Body of pancreas (tissue), 4 donors: ENCODE measurements at regions not wholly inside any gene's neighbourhood (a gene's known extent, or its start where the extent isn't known, plus 50 kb on each side); places are given as distances from the start of the nearest gene placed in this dataset.

Experiments used
- CTCF ChIP-seq, 7 experiments: fragments of 450-650 bp in 4 of 7; fragments of 200-600 bp in 3 of 7; sonication (generic) in 3 of 7; IDR thresholded peaks; one replicate each; pipeline ENCODE4 v1.5.1; 2016 to 2019; ENCODE audit warnings: antibody characterized with exemption in 7 of 7
- POLR2A ChIP-seq, 3 donors: fragments of 450-650 bp; IDR thresholded peaks; one replicate each; pipeline ENCODE4 v1.6.1; 2016; ENCODE audit warnings: antibody characterized with exemption in 3 of 3, mild to moderate bottlenecking in 2 of 3

- TF ChIP-seq CTCF (IDR thresholded peaks at IDR 0.05) (no peak), POLR2A (IDR thresholded peaks at IDR 0.05) (no peak)
Measured at GRCh38 chr4:81981218-81981617, 392.6 kb downstream of the HNRNPD start.
